ENCODE measurements at regions not wholly inside any gene's neighbourhood (a gene's known extent, or its start where the extent isn't known, plus 50 kb on each side); places are given as distances from the start of the nearest gene placed in this dataset.

GRCh38 chr3:65083240-65083639 lies 395.4 kb upstream of the ADAMTS9 start:
- H3K79me2 ChIP-seq (ENCODE audit: insufficient read depth, low read length): no peaks in the 10 kb centered on the region
- H4K20me1 ChIP-seq (ENCODE audit: insufficient read depth): no peaks in the 10 kb centered on the region
- ATAC-seq (no peak), DNase-seq (ENCODE audit: low read depth, low spot score) (no peak)
- no peaks in the 10 kb centered on the region; the same call in 1 of the 2 replicates for H3K27me3 ChIP-seq (ENCODE audit: insufficient read depth, low read length)
- H3K9ac ChIP-seq (ENCODE audit: low read length): no peak overlapping the region
- TF ChIP-seq TCF7L2 (IDR thresholded peaks at IDR 0.05; ENCODE audit: borderline replicate concordance, extremely low read depth, insufficient read depth, insufficient read length) (no peak), RAD21 (IDR thresholded peaks at IDR 0.05; ENCODE audit: low read depth) (no peak), POLR2AphosphoS5 (IDR thresholded peaks at IDR 0.05; ENCODE audit: low read depth, low read length) (no peak), MAX (IDR thresholded peaks at IDR 0.05) (no peak), EZH2 (IDR thresholded peaks at IDR 0.05) (no peak), ZBTB33 (IDR thresholded peaks at IDR 0.05; ENCODE audit: extremely low read depth, insufficient replicate concordance, low read length) (no peak), SIN3A (IDR thresholded peaks at IDR 0.05; ENCODE audit: low read depth) (no peak), SP1 (IDR thresholded peaks at IDR 0.05; ENCODE audit: low read depth) (no peak), ZFX (IDR thresholded peaks at IDR 0.05) (no peak), ZNF274 (IDR thresholded peaks at IDR 0.05; ENCODE audit: low read depth, low read length) (no peak), CBX3 (IDR thresholded peaks at IDR 0.05; ENCODE audit: low read depth) (no peak), EGR1 (IDR thresholded peaks at IDR 0.05; ENCODE audit: low read depth) (no peak), SRF (IDR thresholded peaks at IDR 0.05; ENCODE audit: low read depth) (no peak), JUND (IDR thresholded peaks at IDR 0.05) (no peak), CEBPB (IDR thresholded peaks at IDR 0.05; ENCODE audit: low read depth) (no peak)
- no peak overlapping the region for H3K4me3 ChIP-seq (replicated peaks in 1 of 2; ENCODE audit: low read depth in 1 of 2, low read length in 2 of 2)
- ChIA-PET POLR2A (no interaction called here), RAD21 (ENCODE audit: low non-redundant PET in 1 of 2, low total read pairs in 2 of 2, uncharacterized antibody in 2 of 2, unreplicated experiment in 2 of 2) (no interaction called here), CTCF (no interaction called here)
- no peaks in the 10 kb centered on the region for H3K9me2 ChIP-seq (ENCODE audit: insufficient read depth)
- no peaks in the 10 kb centered on the region for H3K4me1 ChIP-seq (ENCODE audit: control insufficient read depth in 1 of 2, insufficient read depth in 2 of 2, low read length in 2 of 2)
- no peaks in the 10 kb centered on the region for H3K36me3 ChIP-seq (ENCODE audit: control insufficient read depth in 1 of 2, insufficient read depth in 2 of 2, low read length in 2 of 2)
- H3K4me2 ChIP-seq (ENCODE audit: low read length): no peak overlapping the region
- no TSS peak for BruUV-seq (replicated peaks)
- no peak overlapping the region for H3K27ac ChIP-seq (ENCODE audit: low read depth, low read length)
- no peaks in the 10 kb centered on the region for H3K9me3 ChIP-seq (ENCODE audit: control insufficient read depth in 1 of 2, insufficient read depth in 1 of 2, low read depth in 1 of 2, low read length in 2 of 2)
- intact Hi-C loops (cut with micrococcal nuclease): no loop called here
- H2AFZ ChIP-seq (ENCODE audit: low read depth, low read length, poor library complexity, severe bottlenecking): no peak overlapping the region
